NB4 (cell line): ENCODE measurements at regions not wholly inside any gene's neighbourhood (a gene's known extent, or its start where the extent isn't known, plus 50 kb on each side); places are given as distances from the start of the nearest gene placed in this dataset.
"Not testable (repeated sequence)": the region's sequence is repeated elsewhere in the genome, so short reads cannot be mapped to it uniquely, and the experiment has no call there.

ENCODE experiments used
- DNase-seq: peaks from one replicate; pipeline ENCODE4 v3.0.0; 2010; ENCODE audit warnings: low read depth
- H3K4me3 ChIP-seq: one replicate; pipeline ENCODE4 v1.5.1; 2011; ENCODE audit warnings: mild to moderate bottlenecking, low read depth, low read length, moderate library complexity
- MAX ChIP-seq: IDR thresholded peaks from 2 replicates; pipeline ENCODE4 v1.6.1; 2011; ENCODE audit warnings: low read depth, low read length
- MYC ChIP-seq: IDR thresholded peaks from 2 replicates; pipeline ENCODE4 v1.6.1; 2011; ENCODE audit warnings: low read depth, low read length
- POLR2A ChIP-seq: IDR thresholded peaks from 2 replicates; pipeline ENCODE4 v1.6.1; 2011; ENCODE audit warnings: mild to moderate bottlenecking; ENCODE audit not compliant: insufficient read length; ENCODE audit errors: extremely low read depth
- TF ChIP-seq, protein P1 (sequence below): IDR thresholded peaks from one replicate; pipeline ENCODE4 v1.5.1; 2012; ENCODE audit warnings: low read depth, low read length

GRCh38 chr7:82655965-82656364 lies 212.4 kb upstream of the CACNA2D1 start:
- TF ChIP-seq MAX = no peak
- TF ChIP-seq, protein P1, sequence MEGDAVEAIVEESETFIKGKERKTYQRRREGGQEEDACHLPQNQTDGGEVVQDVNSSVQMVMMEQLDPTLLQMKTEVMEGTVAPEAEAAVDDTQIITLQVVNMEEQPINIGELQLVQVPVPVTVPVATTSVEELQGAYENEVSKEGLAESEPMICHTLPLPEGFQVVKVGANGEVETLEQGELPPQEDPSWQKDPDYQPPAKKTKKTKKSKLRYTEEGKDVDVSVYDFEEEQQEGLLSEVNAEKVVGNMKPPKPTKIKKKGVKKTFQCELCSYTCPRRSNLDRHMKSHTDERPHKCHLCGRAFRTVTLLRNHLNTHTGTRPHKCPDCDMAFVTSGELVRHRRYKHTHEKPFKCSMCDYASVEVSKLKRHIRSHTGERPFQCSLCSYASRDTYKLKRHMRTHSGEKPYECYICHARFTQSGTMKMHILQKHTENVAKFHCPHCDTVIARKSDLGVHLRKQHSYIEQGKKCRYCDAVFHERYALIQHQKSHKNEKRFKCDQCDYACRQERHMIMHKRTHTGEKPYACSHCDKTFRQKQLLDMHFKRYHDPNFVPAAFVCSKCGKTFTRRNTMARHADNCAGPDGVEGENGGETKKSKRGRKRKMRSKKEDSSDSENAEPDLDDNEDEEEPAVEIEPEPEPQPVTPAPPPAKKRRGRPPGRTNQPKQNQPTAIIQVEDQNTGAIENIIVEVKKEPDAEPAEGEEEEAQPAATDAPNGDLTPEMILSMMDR = no peak
- no peak for TF ChIP-seq POLR2A
- TF ChIP-seq MYC = no peak
- no peak overlapping the region for H3K4me3 ChIP-seq
- DNase-seq = no peak

DNA sequence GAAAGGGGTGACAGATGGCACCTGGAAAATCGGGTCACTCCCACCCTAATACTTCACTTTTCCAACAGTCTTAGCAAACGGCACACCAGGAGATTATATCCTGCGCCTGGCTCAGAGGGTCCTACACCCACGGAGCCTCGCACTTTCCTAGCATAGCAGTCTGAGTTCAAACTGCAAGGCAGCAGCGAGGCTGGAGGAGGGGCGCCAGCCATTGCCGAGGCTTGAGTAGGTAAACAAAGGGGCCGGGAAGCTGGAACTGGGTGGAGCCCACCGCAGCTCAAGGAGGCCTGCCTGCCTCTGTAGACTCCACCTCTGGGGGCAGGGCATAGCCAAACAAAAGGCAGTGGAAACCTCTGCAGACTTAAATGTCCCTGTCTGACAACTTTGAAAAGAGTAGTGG lies 206.5 kb upstream of the CACNA2D1 start:
- H3K4me3 ChIP-seq, DNase-seq: not testable (repeated sequence)

GRCh38 chr7:82633592-82633991 lies 190.0 kb upstream of the CACNA2D1 start:
- no peak for TF ChIP-seq MAX
- TF ChIP-seq, protein P1 = no peak
- TF ChIP-seq MYC = no peak
- no peak for TF ChIP-seq POLR2A
- H3K4me3 ChIP-seq = no peak overlapping the region
- DNase-seq = no peak

- TF ChIP-seq, protein P1 = no peak
- no peak for TF ChIP-seq MAX
- no peak for TF ChIP-seq POLR2A
- no peak for TF ChIP-seq MYC
Measured at GRCh38 chr7:82631998-82632397, 188.4 kb upstream of the CACNA2D1 start.

DNA sequence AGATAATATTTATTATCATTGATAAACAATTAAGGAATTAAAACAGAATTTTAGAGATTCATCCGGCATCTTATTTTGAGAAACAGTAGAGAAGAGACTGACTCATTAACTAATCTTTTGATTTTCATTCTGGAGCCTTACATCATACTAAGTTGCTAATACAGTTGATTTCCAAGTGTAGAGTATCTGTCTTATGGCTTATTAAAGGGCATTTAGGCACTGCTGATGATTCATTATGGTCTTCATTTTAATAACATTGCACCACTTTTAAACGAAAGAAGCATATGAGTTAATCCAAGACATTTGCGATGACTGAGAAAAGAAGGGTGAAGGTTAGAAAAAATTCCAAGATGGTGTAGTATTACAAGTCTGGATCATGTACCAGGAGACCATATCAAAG lies 186.0 kb upstream of the CACNA2D1 start:
- TF ChIP-seq, protein P1 = no peak
- no peak for TF ChIP-seq MAX
- no peak for TF ChIP-seq MYC
- TF ChIP-seq POLR2A = no peak
- H3K4me3 ChIP-seq = no peak overlapping the region
- DNase-seq = no peak

More at GRCh38 chr7:82631998-82632397, 188.4 kb upstream of the CACNA2D1 start:
- DNase-seq = no peak
- H3K4me3 ChIP-seq = no peak overlapping the region

GRCh38 chr7:82625377-82625776 lies 181.8 kb upstream of the CACNA2D1 start:
- DNase-seq = no peak
- TF ChIP-seq, protein P1 = no peak
- TF ChIP-seq POLR2A (no peak), MAX (no peak), MYC (no peak)
- H3K4me3 ChIP-seq = no peak overlapping the region
